Activated naive CD4-positive, alpha-beta T cell treated with anti-CD3 and anti-CD28 coated beads, Interleukin-2, amount 50 U/mL, for 24 hours (primary cell): ENCODE measurements at regions not wholly inside any gene's neighbourhood (a gene's known extent, or its start where the extent isn't known, plus 50 kb on each side); places are given as distances from the start of the nearest gene placed in this dataset.
"Not testable (repeated sequence)": the region's sequence is repeated elsewhere in the genome, so short reads cannot be mapped to it uniquely, and the experiment has no call there.

ENCODE experiments used
- H3K27ac Mint-ChIP-seq: one replicate; pipeline ENCODE4 v1.8.0; 2021; ENCODE audit warnings: mild to moderate bottlenecking, mixed read lengths
- H3K27me3 Mint-ChIP-seq: one replicate; pipeline ENCODE4 v1.8.0; 2021; ENCODE audit warnings: mixed read lengths
- H3K36me3 Mint-ChIP-seq: one replicate; pipeline ENCODE4 v1.8.0; 2021; ENCODE audit warnings: mixed read lengths
- H3K4me1 Mint-ChIP-seq: one replicate; pipeline ENCODE4 v1.8.0; 2021; ENCODE audit warnings: mixed read lengths
- H3K4me3 Mint-ChIP-seq: one replicate; pipeline ENCODE4 v1.8.0; 2021; ENCODE audit warnings: mild to moderate bottlenecking, mixed read lengths
- H3K9me3 Mint-ChIP-seq: one replicate; pipeline ENCODE4 v1.8.0; 2021; ENCODE audit warnings: mixed read lengths

DNA sequence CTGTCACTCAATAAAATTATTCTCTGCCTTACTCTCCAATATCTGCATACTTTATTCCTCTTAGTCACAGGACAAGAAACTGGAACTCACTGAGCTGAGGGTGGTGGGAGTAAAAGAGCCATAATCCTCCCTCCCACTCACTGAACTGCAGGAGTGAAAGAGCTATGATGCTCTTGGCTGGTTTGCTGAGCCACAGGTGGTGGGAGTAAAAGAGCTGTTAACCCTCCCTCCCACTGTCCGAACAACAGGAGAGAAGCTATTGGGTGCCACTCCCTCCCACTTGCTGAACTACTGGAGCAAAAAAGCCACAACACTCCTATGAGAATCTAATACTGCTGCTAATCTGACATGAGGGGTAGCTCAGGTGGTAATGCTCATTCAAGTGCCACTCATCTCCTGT lies 391.0 kb downstream of the NSUN3 start:
- Mint-ChIP-seq H3K27ac (no peak overlapping the region), H3K4me1 (no peaks in the 10 kb centered on the region), H3K36me3 (no peaks in the 10 kb centered on the region), H3K4me3 (no peak overlapping the region), H3K27me3 (no peaks in the 10 kb centered on the region), H3K9me3 (no peaks in the 10 kb centered on the region)

DNA sequence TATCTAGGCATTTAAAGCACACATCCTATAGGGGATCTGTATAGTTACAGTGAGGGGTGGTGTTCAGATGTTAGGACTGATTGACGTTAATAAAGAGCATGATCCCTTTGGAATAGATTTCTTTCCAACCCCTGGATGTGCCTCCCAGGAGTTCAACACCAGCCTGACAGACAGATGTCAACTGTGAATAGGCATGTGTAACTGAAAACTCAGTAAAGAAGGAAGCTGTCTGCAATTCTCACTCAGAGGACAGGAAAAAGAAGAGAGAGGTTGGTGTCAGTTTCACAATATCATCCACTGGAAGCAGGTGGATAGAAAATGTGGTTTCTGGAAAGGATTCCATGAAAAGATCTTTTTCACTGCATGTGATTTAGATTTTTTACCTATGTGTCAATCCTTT lies 396.3 kb downstream of the NSUN3 start:
- Mint-ChIP-seq H3K27ac (no peak overlapping the region), H3K36me3 (no peaks in the 10 kb centered on the region), H3K9me3 (no peaks in the 10 kb centered on the region), H3K4me1 (no peaks in the 10 kb centered on the region), H3K27me3 (no peaks in the 10 kb centered on the region), H3K4me3 (no peak overlapping the region)

DNA sequence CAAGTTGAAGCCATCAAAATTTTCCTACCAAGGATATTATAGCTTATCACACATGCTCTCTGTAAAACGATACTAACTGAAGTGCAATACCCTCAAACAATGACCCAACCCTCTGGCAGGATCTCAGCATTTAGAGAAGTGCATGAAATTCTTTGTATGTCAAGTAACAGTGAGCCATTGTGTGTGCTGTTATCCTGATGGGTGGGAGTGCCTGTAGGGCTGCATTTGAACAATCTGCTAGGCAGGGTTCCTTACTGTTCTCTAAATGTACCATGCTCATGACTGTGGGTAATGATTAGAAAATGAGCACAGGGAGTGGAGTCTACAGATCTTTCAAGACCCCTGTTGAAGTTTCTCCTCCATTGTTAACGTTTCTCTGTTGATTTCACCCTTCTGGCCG lies 398.1 kb downstream of the NSUN3 start:
- no peaks in the 10 kb centered on the region for H3K36me3 Mint-ChIP-seq
- no peak overlapping the region for H3K4me3 Mint-ChIP-seq
- H3K9me3 Mint-ChIP-seq, result peaks cover 4% of the 10 kb centered on the region
- no peaks in the 10 kb centered on the region for H3K4me1 Mint-ChIP-seq
- H3K27ac Mint-ChIP-seq, result no peak overlapping the region
- H3K27me3 Mint-ChIP-seq, result no peaks in the 10 kb centered on the region

DNA sequence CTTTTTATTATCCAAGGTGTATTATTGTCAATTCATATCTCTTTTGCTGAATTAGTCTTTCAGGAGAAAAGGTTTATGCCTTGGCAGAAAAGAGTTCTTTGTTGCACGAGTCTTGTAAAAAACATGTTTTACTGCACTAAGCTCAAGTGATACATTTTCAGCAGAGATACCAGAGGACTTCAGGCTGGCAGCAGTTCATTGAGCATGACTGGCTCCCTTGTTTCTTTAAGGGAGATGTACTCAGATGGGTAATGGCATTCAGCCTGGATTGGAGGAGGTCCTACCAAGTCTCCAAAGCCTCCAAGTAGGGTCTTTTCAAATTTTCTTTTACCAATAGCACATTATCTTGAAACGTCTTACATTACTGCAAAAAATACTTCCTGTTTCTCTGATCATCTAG lies 400.1 kb downstream of the NSUN3 start:
- H3K9me3 Mint-ChIP-seq, result peaks cover 4% of the 10 kb centered on the region
- H3K27me3 Mint-ChIP-seq, result no peaks in the 10 kb centered on the region
- H3K4me3 Mint-ChIP-seq, result no peak overlapping the region
- no peak overlapping the region for H3K27ac Mint-ChIP-seq
- no peaks in the 10 kb centered on the region for H3K36me3 Mint-ChIP-seq
- H3K4me1 Mint-ChIP-seq, result no peaks in the 10 kb centered on the region

DNA sequence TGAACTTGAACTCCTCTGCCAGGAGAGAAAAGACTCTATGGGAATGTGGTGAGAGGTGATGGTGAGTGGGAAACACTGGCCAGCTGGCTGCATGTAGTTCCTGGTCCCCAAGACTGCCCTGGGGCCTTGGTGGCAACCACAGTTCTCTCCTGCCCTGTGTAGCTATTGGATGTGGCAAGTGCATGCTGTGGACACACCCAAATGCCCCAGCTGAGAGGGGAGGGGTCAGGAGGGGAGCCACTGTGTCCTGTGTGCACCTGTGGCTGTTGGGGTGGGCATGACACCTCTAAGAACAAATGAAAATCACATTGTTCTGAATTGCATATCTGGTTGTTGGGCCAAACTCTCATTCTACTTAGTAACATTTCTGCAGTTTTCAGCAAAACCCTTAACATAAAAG lies 409.6 kb downstream of the NSUN3 start:
- Mint-ChIP-seq H3K27ac (no peak overlapping the region), H3K9me3 (peaks cover 4% of the 10 kb centered on the region), H3K4me3 (no peak overlapping the region), H3K4me1 (no peaks in the 10 kb centered on the region), H3K36me3 (no peaks in the 10 kb centered on the region), H3K27me3 (no peaks in the 10 kb centered on the region)

DNA sequence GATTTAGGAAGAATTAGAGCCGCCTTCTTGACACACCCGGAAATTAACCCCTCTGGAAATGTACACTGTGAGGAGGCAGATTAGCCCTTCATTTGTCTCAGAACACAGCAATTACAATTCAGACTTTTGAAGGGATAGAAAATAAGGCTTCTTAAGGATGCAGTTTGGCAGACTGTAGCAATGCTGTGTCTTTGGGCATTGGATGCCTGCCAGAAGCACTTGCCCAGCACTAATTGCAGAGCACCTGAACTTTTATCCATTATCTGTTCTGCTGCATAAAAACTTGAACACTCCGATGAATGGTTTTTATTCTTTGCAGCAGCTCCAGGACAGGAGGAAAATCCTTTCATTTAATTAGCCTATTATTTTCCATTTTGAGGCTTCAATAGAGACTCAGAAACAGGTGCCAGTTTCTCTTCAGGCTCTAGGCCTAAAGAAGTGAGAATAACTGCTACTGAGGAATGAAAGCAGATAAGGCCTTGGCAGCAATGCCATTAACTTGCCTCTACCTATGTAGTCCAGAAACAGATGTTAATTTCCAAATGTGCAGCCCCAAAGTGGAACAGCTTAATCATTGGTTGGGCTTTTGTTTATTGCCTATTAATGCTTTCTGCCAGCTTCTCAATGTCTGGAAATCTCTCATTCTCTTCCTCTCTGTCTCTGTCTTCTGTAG lies 418.5 kb downstream of the NSUN3 start:
- no peaks in the 10 kb centered on the region for H3K36me3 Mint-ChIP-seq
- H3K4me1 Mint-ChIP-seq, result no peaks in the 10 kb centered on the region
- no peaks in the 10 kb centered on the region for H3K27me3 Mint-ChIP-seq
- no peak overlapping the region for H3K4me3 Mint-ChIP-seq
- H3K9me3 Mint-ChIP-seq, result no peaks in the 10 kb centered on the region
- H3K27ac Mint-ChIP-seq, result no peak overlapping the region

DNA sequence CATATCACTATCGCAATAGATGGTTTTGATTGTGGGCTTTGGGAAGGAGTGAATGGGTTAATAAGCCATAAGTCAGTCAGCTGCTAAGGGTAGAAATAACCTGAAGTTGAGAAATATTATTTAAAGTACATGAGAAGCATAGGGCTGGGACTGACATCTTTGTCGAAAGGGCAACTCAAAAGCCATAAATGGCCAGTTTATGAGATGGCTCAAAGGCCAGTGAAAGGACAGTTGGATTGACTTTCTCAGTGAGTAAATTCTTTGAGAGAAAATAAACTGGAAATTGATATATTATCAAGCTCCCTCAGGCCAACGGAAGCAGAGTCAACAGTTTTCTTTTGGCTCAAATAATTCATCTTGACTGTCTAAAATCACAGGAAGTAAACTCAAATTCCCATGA lies 419.8 kb downstream of the NSUN3 start:
- Mint-ChIP-seq H3K9me3 (no peaks in the 10 kb centered on the region), H3K36me3 (no peaks in the 10 kb centered on the region), H3K27me3 (no peaks in the 10 kb centered on the region), H3K4me1 (no peaks in the 10 kb centered on the region), H3K4me3 (no peak overlapping the region), H3K27ac (no peak overlapping the region)

DNA sequence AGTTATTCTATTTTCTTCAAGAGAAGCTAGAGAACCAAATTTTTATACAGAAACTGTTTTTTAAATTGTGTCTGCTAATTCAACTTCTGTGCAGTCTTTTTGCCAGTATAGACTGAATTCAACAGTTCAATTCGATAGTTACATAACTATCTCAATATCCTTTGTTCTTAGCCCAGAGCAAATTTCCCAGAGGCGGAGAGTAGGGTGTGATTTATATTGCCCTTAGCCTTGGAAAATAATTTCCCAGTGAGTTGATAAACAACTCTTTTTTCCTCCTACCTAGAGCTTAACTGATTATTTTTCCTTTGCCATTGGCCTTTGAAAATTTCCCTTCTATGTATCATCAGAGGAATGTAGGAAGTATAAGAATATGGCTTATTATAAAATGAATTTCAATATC lies 420.5 kb downstream of the NSUN3 start:
- H3K36me3 Mint-ChIP-seq, result no peaks in the 10 kb centered on the region
- H3K4me3 Mint-ChIP-seq, result no peak overlapping the region
- no peak overlapping the region for H3K27ac Mint-ChIP-seq
- H3K9me3 Mint-ChIP-seq, result no peaks in the 10 kb centered on the region
- no peaks in the 10 kb centered on the region for H3K4me1 Mint-ChIP-seq
- no peaks in the 10 kb centered on the region for H3K27me3 Mint-ChIP-seq

DNA sequence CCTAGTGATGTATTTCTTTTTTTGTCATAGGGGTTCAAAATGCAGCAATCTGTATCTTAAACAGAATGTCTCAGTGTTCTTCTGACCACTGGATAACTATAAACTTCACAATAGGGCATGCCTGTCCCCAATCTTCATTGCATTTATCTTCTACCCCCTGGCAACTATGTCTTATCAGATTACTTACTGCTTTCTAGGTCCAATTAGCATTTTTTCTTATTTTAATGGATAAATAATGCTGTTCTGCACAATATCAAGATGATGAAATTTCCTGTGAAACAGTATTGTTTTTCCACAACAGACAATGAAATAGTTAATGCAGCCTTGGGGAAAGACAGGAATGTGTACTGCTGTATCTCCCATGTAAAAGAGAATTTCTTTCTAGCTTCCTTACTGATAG lies 432.1 kb downstream of the NSUN3 start:
- Mint-ChIP-seq H3K36me3 (no peaks in the 10 kb centered on the region), H3K27me3 (no peaks in the 10 kb centered on the region), H3K27ac (no peak overlapping the region), H3K9me3 (no peaks in the 10 kb centered on the region), H3K4me1 (no peaks in the 10 kb centered on the region), H3K4me3 (no peak overlapping the region)

DNA sequence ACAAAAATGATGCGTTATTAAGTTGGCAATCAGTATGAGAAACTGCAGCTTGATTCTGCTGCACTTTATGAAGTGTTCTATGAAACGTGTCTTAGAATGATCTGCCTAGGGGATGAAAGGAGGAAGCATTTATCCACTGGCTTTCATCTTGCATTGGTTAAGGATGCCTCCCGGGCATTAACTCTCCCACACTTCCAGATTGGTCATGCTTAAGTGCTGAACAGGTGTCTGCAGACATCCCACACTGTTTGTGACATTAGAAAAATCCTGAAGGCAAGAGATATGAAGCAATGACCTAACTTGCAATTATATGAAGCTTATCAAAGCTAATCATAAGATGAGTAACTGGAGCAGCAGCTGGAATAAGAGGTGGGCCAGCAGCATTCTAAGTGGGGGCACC lies 437.3 kb downstream of the NSUN3 start:
- H3K27ac Mint-ChIP-seq, result no peak overlapping the region
- no peaks in the 10 kb centered on the region for H3K4me1 Mint-ChIP-seq
- no peak overlapping the region for H3K4me3 Mint-ChIP-seq
- H3K36me3 Mint-ChIP-seq, result no peaks in the 10 kb centered on the region
- H3K9me3 Mint-ChIP-seq, result peaks cover 6% of the 10 kb centered on the region
- H3K27me3 Mint-ChIP-seq, result no peaks in the 10 kb centered on the region

DNA sequence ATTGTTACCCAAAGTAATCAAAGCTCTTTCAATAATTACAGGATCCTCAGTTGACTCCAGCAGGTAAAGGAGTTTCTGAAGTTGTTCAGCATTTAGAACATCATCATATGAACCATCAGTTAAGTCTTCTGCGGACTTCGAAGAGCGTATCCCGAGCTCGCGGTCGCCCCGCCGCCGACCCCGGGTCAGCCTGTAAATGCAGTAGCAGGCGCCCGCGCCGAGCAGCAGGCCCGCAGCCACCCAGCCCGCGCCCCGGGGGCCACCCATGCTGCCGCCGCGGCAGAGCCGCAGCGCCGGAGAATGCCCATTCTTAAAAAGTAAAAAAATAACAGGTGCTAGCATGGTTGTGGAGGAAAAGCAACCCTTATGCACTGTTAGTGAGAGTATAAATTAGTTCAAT lies 444.5 kb downstream of the NSUN3 start:
- not testable (repeated sequence) for H3K4me1 Mint-ChIP-seq, H3K36me3 Mint-ChIP-seq, H3K27me3 Mint-ChIP-seq, H3K4me3 Mint-ChIP-seq, H3K27ac Mint-ChIP-seq, H3K9me3 Mint-ChIP-seq

DNA sequence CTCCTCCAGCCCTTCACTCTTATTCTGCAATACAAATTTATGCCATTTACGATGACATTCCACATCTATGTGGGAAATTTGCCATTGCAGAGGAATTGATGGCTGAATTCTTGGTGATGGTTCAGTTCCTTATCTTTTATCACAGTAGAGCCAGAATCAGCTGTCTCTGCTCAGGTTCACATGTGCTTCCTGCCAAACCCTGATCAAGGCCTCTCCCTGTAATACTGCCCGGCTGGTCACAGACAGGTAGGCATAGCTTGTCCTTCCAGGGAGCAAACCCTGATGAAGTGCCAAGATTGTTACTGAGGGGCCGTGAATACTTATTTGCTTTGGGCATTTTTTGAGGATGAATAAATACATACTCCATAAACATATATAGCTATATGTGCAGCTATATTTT lies 450.0 kb downstream of the NSUN3 start:
- no peaks in the 10 kb centered on the region for H3K36me3 Mint-ChIP-seq
- no peaks in the 10 kb centered on the region for H3K4me1 Mint-ChIP-seq
- no peak overlapping the region for H3K4me3 Mint-ChIP-seq
- H3K9me3 Mint-ChIP-seq, result no peaks in the 10 kb centered on the region
- H3K27ac Mint-ChIP-seq, result no peak overlapping the region
- no peaks in the 10 kb centered on the region for H3K27me3 Mint-ChIP-seq

DNA sequence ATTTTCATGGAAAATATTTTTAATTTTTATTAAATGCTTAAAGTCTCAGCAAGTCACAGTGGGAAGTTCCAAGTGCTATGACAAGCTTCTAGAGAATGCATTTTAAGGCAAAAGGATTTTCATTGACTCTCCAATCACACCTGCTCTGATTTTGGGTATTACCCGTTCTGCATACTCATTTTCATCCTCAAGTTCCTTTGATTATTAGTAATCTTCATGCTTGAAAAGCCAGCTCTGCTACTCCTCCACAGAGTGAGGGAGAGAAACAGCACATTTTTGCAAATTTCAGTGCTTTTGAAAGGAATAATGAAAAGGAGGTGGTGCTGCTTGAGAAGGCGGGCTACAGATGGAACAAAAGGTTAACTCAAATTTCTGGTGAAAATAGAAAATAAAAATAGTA lies 450.7 kb downstream of the NSUN3 start:
- Mint-ChIP-seq H3K9me3 (no peaks in the 10 kb centered on the region), H3K4me1 (no peaks in the 10 kb centered on the region), H3K36me3 (no peaks in the 10 kb centered on the region), H3K27ac (no peak overlapping the region), H3K4me3 (no peak overlapping the region), H3K27me3 (no peaks in the 10 kb centered on the region)

DNA sequence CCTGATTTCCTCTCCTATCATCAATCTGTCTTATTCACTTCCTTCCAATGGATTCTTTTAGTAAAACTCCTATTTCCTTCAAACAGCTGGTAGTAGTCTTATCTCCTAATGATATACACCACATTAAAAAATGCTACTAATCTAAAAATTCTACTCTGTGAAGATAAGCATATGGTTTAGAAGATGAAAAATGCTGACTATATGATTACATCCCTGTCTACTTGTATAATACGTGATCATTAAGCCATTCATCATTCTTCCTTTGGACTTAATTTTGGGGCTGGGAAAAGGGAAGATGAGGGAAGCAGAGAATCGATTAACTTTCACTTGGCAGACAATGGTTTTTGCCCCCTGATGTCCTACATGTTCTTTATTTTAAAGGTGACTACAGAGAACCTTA lies 453.1 kb downstream of the NSUN3 start:
- no peaks in the 10 kb centered on the region for H3K27me3 Mint-ChIP-seq
- H3K27ac Mint-ChIP-seq, result no peak overlapping the region

DNA sequence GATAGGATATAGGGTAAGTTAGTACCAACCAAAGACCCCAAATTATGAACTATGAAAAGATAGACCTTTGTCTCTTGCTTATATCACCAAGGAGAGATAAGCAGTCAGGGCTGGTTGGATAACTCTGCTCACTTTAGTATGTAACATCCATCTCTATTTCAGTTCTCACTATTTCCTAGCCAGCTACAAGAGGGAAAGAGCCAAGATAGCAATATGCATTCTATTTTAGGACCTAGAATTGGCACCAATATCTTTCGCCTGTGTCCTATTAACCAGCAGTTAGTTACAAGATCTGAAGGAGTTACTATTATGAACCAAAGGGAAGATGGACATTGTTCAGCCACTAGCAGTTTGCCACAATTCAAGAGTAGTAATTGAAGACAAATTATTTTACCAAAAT lies 457.5 kb downstream of the NSUN3 start:
- no peaks in the 10 kb centered on the region for H3K27me3 Mint-ChIP-seq
- H3K36me3 Mint-ChIP-seq, result no peaks in the 10 kb centered on the region
- H3K4me1 Mint-ChIP-seq, result no peaks in the 10 kb centered on the region
- no peak overlapping the region for H3K4me3 Mint-ChIP-seq
- no peaks in the 10 kb centered on the region for H3K9me3 Mint-ChIP-seq
- H3K27ac Mint-ChIP-seq, result no peak overlapping the region

More for the DNA sequence above, 453.1 kb downstream of the NSUN3 start:
- Mint-ChIP-seq H3K36me3 (no peaks in the 10 kb centered on the region), H3K4me1 (no peaks in the 10 kb centered on the region), H3K9me3 (no peaks in the 10 kb centered on the region), H3K4me3 (no peak overlapping the region)

DNA sequence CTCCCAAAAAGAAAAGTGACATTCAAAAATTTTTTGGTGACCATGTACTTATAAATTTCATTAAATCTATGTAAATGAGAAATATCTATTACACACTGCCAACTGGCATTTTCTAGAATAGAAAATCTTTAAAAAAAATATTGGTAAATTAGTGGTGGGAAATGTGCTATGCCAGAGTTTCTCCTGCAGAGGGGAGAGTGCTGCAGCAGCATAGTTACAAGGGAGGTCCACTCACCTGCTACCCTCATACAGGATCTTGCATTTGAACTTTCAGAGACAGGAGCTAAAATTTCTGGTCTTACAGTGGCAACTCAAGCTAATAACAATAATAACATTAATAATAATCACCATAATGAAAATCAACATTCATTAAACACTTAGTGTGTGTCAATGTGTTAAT lies 459.6 kb downstream of the NSUN3 start:
- no peaks in the 10 kb centered on the region for H3K36me3 Mint-ChIP-seq
- H3K27ac Mint-ChIP-seq, result no peak overlapping the region
- no peak overlapping the region for H3K4me3 Mint-ChIP-seq
- H3K27me3 Mint-ChIP-seq, result no peaks in the 10 kb centered on the region
- H3K9me3 Mint-ChIP-seq, result no peaks in the 10 kb centered on the region
- H3K4me1 Mint-ChIP-seq, result no peaks in the 10 kb centered on the region

DNA sequence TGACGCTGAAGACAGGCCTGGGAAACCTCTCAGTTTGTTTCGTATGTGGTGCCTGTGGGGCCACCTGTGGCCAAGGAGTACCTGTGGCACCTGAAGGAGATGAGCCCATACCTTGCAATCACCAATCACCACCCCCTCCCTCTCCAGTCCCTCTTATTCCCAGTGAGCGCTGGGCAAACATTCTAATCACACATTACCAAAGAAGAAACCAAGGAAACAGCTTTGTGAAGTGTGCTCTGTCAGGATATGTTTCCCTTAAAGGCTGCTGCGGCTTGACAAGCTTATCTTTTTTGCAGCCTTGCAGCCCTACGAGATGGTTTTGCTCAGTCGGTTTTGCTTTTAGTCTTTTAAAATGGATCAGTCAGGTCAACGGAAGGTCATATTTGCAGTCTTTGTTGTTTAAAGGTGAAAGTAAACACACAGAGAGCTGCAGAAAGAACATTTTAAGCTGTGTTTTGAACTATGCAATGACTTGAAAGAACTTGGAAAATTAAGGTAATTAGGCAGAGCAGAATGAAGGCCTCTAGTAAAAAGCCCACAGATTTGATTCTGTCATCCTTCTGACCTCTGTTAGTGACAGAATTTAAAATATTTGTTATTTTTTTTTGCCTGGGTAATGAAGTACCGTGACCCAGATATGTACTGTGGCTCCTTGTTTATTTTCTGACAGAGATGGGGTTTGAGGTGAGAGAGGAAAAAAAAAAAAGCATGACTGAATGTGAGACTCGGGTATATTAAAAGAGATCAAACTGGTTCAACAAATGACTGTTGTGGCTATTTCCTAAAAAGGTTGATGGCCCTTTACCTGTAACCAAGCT lies 461.4 kb downstream of the NSUN3 start:
- H3K27ac Mint-ChIP-seq, result no peak overlapping the region

More for the DNA sequence above, 461.4 kb downstream of the NSUN3 start:
- Mint-ChIP-seq H3K27me3 (no peaks in the 10 kb centered on the region), H3K4me3 (no peak overlapping the region), H3K9me3 (no peaks in the 10 kb centered on the region), H3K4me1 (no peaks in the 10 kb centered on the region), H3K36me3 (no peaks in the 10 kb centered on the region)
